Breast epithelium (tissue), 4 donors: ENCODE measurements at regions not wholly inside any gene's neighbourhood (a gene's known extent, or its start where the extent isn't known, plus 50 kb on each side); places are given as distances from the start of the nearest gene placed in this dataset.
"Not testable (repeated sequence)": the region's sequence is repeated elsewhere in the genome, so short reads cannot be mapped to it uniquely, and the experiment has no call there.

ENCODE experiments used
- DNase-seq, 2 donors: peaks; one replicate each; pipeline ENCODE4 v3.0.0-alpha.2; 2019; ENCODE audit warnings: low spot score in 2 of 2
- H3K27ac ChIP-seq, 2 donors: fragments of 200-600 bp; sonication (generic) in 1 of 2; one replicate each; pipeline ENCODE4 v1.5.1; 2016 to 2019; ENCODE audit warnings: mild to moderate bottlenecking in 1 of 2
- H3K27me3 ChIP-seq, 2 donors: fragments of 200-600 bp; sonication (generic) in 1 of 2; one replicate each; pipeline versions ENCODE4 v1.5.1 to v1.6.0; 2017 to 2019; ENCODE audit warnings: control low read depth in 1 of 2, mild to moderate bottlenecking in 1 of 2
- H3K36me3 ChIP-seq: fragments of 200-600 bp; one replicate; pipeline ENCODE4 v1.5.1; 2019
- H3K4me1 ChIP-seq, 2 donors: fragments of 200-600 bp; sonication (generic); one replicate each; pipeline ENCODE4 v1.5.1; 2016 to 2019; ENCODE audit warnings: control low read depth in 1 of 2
- H3K4me3 ChIP-seq, 3 donors: fragments of 200-600 bp; sonication (generic); 1 replicate in 2 of 3; 2 replicates in 1 of 3; pipeline ENCODE4 v1.5.1; 2016 to 2019; ENCODE audit warnings: mild to moderate bottlenecking in 3 of 3, moderate library complexity in 2 of 3
- H3K9me3 ChIP-seq, 2 donors: fragments of 200-600 bp; sonication (generic) in 1 of 2; one replicate each; pipeline ENCODE4 v1.5.1; 2016 to 2019; ENCODE audit warnings: control low read depth in 1 of 2
- CTCF ChIP-seq, 3 donors: fragments of 450-650 bp; IDR thresholded peaks; one replicate each; pipeline ENCODE4 v1.5.1; 2016 to 2017; ENCODE audit warnings: antibody characterized with exemption in 3 of 3, mild to moderate bottlenecking in 3 of 3, moderate library complexity in 3 of 3
- POLR2A ChIP-seq: fragments of 450-650 bp; IDR thresholded peaks from one replicate; pipeline ENCODE4 v1.6.1; 2016; ENCODE audit warnings: antibody characterized with exemption, mild to moderate bottlenecking, moderate library complexity
- POLR2AphosphoS5 ChIP-seq, 3 donors: sonication (generic); formaldehyde crosslinking; IDR thresholded peaks; one replicate each; pipeline ENCODE4 v1.6.1; 2017; ENCODE audit warnings: antibody characterized with exemption in 3 of 3
- intact Hi-C: fragments of 100-400 bp; cut with DNase I; formaldehyde crosslinking; loops from one replicate; pipeline ENCODE4 v1.15.1; 2023; ENCODE audit warnings: low total_unique reads

GRCh38 chr5:106451998-106452397 lies 1218.7 kb downstream of the EFNA5 start:
- no peak overlapping the region for H3K27ac ChIP-seq
- no peaks in the 10 kb centered on the region for H3K27me3 ChIP-seq
- TF ChIP-seq POLR2AphosphoS5 (IDR thresholded peaks at IDR 0.05) (no peak), POLR2A (no peak), CTCF (IDR thresholded peaks at IDR 0.05) (no peak)
- no peaks in the 10 kb centered on the region for H3K9me3 ChIP-seq
- no peak for DNase-seq
- H3K4me3 ChIP-seq, result no peak overlapping the region
- intact Hi-C loops, result no loop called here
- H3K4me1 ChIP-seq, result no peaks in the 10 kb centered on the region
- H3K36me3 ChIP-seq, result no peaks in the 10 kb centered on the region

GRCh38 chr5:106443746-106444145 lies 1227.0 kb downstream of the EFNA5 start:
- intact Hi-C loops, result no loop called here
- Histone ChIP-seq H3K36me3 (no peaks in the 10 kb centered on the region), H3K4me3 (no peak overlapping the region), H3K9me3 (no peaks in the 10 kb centered on the region), H3K4me1 (no peaks in the 10 kb centered on the region), H3K27ac (no peak overlapping the region), H3K27me3 (no peaks in the 10 kb centered on the region)
- DNase-seq, result no peak
- no peak for TF ChIP-seq POLR2A
- no peak for TF ChIP-seq POLR2AphosphoS5 (IDR thresholded peaks at IDR 0.05)
- TF ChIP-seq CTCF (IDR thresholded peaks at IDR 0.05), result no peak

GRCh38 chr5:106435185-106435584 lies 1235.6 kb downstream of the EFNA5 start:
- intact Hi-C loops, result no loop called here
- Histone ChIP-seq H3K9me3 (no peaks in the 10 kb centered on the region), H3K27ac (no peak overlapping the region), H3K4me3 (no peak overlapping the region), H3K36me3 (no peaks in the 10 kb centered on the region), H3K4me1 (no peaks in the 10 kb centered on the region), H3K27me3 (no peaks in the 10 kb centered on the region)
- TF ChIP-seq POLR2AphosphoS5 (IDR thresholded peaks at IDR 0.05), result no peak
- TF ChIP-seq CTCF (IDR thresholded peaks at IDR 0.05), result no peak
- TF ChIP-seq POLR2A, result no peak
- no peak for DNase-seq

- H3K36me3 ChIP-seq, H3K4me3 ChIP-seq, H3K27me3 ChIP-seq, DNase-seq, intact Hi-C loops, H3K4me1 ChIP-seq, H3K9me3 ChIP-seq, H3K27ac ChIP-seq: not testable (repeated sequence)
Observed at GRCh38 chr5:106430733-106431132, 1240.0 kb downstream of the EFNA5 start.

- H3K27ac ChIP-seq, result no peak overlapping the region
- H3K4me3 ChIP-seq, result no peak overlapping the region
- intact Hi-C loops, result no loop called here
- H3K4me1 ChIP-seq, result no peaks in the 10 kb centered on the region
- H3K27me3 ChIP-seq, result no peaks in the 10 kb centered on the region
- peaks cover 0 to 11% of the 10 kb centered on the region in 2 donors for H3K9me3 ChIP-seq
- TF ChIP-seq POLR2A (no peak), CTCF (IDR thresholded peaks at IDR 0.05) (no peak), POLR2AphosphoS5 (IDR thresholded peaks at IDR 0.05) (no peak)
- DNase-seq, result no peak
- no peaks in the 10 kb centered on the region for H3K36me3 ChIP-seq
Observed at GRCh38 chr5:106423109-106423897, 1247.4 kb downstream of the EFNA5 start.
